ENCODE measurements at regions not wholly inside any gene's neighbourhood (a gene's known extent, or its start where the extent isn't known, plus 50 kb on each side); places are given as distances from the start of the nearest gene placed in this dataset.
"Not testable (repeated sequence)": the region's sequence is repeated elsewhere in the genome, so short reads cannot be mapped to it uniquely, and the experiment has no call there.

DNA sequence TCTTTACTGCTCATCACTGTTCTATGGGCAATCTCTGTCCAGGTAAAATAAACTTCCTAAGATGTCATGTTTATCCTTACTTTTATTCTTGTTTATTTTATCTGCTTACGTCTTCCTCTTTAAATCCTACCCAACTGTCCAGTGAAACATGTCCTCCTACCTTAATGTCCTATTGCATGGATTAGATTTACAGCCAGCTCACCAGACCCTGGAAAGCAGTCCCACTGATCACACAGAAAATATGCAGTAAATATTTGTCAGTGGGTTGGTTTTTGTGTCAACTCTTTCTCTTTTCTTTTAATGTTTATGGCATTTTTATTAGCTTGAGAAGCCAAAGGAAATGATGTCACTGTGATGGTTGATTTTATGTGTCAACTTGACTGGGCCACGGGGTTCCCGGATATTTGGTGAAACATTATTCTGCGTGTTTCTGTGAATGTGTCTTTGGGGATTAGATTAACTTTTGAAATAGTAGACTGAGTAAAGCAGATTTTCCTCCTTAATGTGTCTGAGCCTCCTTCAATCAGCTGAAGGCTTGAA is 258.3 kb downstream of the SRGAP2C start:
- no peak for DNase-seq (ENCODE audit: low read depth in 4 of 4, low spot score in 1 of 4)

DNA sequence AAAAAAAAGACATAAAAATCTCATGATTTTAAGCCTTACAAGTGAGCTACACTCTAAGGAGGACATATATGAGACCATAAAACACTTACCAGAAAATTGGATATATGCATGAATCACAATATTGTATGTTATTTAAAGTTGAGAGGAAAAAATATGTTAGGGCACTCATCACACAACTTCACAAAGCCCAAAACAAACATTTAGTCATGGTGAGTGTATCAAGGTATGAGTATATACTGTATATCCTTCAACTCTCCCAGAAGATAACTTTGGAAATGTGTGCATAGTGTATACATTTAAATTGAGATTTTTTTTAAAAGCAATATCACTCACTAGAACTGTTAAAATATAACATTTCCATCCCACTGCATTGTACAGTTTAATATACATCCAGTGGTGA is 259.3 kb downstream of the SRGAP2C start:
- no peak for DNase-seq (ENCODE audit: low read depth in 4 of 4, low spot score in 1 of 4)

- DNase-seq (ENCODE audit: low read depth in 4 of 4, low spot score in 1 of 4), result no peak
Measured at GRCh38 chr1:121445679-121446078, 260.9 kb downstream of the SRGAP2C start.

GRCh38 chr1:121447280-121447923 is 262.6 kb downstream of the SRGAP2C start:
- DNase-seq (ENCODE audit: low read depth in 4 of 4, low spot score in 1 of 4), result not testable (repeated sequence)

GRCh38 chr1:121448064-121448463 is 263.3 kb downstream of the SRGAP2C start:
- not testable (repeated sequence) for DNase-seq (ENCODE audit: low read depth in 4 of 4, low spot score in 1 of 4)

DNA sequence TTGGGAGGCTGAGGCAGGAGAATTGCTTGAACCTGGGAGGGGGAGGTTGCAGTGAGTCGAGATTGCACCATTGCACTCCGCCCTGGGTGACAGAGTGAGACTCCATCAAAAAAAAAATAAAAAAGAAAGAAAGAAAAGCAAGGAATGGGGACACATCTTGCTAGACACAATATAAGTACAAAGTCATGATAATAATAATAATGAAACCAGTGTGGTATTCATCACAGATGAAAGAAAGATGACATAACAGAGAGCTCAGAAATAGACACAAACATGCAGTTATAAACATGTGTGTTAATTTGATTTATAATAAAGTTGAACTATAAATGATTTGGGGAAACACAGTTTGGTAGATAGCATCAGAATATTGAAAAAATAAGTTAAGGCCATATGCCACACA is 264.1 kb downstream of the SRGAP2C start:
- no peak for DNase-seq (ENCODE audit: low read depth in 4 of 4, low spot score in 1 of 4)

- DNase-seq (ENCODE audit: low read depth in 4 of 4, low spot score in 1 of 4), result no peak
Measured at GRCh38 chr1:121452484-121452883, 267.7 kb downstream of the SRGAP2C start.

- DNase-seq (ENCODE audit: low read depth in 4 of 4, low spot score in 1 of 4), result no peak
Measured at GRCh38 chr1:121458291-121459048, 273.7 kb downstream of the SRGAP2C start.

DNA sequence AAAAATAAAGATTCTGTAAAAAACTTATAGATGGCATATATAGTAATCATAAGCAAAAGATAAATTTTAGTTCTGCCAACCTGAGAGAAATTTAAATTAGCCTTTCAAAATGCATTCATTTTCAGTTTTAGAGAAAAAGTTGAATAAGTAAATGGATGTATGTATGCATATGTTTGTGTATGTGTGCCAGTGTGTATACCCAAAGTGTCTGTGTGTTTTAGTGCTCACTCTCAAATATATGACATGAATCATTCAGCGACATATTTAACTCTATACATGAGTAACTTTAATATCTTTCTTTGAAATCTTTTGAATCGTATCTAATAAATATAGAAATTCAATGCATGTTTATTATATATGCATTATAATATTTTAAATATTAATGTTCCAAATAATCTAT is 274.5 kb downstream of the SRGAP2C start:
- no peak for DNase-seq (ENCODE audit: low read depth in 4 of 4, low spot score in 1 of 4)

DNA sequence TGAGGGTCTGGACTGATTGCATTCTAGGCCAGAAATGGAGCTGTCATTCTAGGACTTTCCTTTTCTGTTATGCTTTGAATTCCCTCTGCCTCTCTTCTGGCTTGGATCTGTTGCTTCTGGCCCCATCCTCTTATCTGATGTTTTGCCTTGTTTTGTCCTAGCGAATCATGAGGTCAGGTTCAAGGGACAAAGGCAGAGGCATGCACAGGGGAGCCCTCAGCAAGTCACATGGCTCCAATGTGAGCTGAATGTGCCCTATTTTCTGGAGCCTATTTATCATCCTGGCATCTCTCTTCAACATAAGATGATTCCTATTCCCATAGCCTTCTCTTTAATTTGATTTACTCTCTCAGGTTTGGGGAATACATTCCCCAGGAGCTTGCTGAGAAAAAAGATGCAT is 284.6 kb downstream of the SRGAP2C start:
- not testable (repeated sequence) for DNase-seq (ENCODE audit: low read depth in 4 of 4, low spot score in 1 of 4)

DNA sequence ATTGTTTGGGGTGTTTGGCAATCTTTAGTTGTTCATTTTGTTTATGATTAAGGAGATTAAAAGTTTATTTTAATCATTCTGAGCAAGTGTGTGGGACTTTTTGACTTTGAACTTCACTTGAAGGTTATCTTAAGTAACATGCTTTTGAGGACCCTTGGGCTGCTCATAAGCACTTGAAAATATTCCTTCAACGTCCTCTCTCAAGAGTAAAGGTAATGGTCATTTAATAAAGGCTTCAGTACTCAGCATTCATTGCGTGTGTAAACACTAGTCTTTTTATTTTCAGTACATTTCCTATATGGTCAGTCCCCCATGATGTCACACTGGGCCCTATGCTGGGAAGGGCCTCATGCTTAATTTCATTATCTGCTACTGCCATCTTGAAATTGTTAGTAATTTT is 285.6 kb downstream of the SRGAP2C start:
- not testable (repeated sequence) for DNase-seq (ENCODE audit: low read depth in 4 of 4, low spot score in 1 of 4)

DNA sequence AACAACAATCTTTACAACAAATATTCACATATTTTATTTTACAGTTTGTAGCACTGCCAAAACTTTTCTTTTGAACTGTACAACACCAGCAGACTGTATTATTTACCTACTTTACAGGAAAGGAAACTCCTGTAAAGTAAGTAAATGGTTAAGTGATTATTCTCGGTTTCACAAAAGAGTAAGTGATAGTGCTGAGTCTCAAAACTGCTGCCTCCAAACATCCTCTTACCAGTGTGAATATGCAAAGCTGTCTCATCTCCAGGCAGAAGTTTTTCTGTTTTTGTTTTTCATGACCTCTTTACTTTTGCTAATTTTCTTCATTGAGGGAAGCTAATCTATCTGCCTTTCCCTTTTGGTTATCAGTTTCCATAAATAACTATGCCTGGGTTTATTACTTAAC is 286.7 kb downstream of the SRGAP2C start:
- no peak for DNase-seq (ENCODE audit: low read depth in 4 of 4, low spot score in 1 of 4)

DNA sequence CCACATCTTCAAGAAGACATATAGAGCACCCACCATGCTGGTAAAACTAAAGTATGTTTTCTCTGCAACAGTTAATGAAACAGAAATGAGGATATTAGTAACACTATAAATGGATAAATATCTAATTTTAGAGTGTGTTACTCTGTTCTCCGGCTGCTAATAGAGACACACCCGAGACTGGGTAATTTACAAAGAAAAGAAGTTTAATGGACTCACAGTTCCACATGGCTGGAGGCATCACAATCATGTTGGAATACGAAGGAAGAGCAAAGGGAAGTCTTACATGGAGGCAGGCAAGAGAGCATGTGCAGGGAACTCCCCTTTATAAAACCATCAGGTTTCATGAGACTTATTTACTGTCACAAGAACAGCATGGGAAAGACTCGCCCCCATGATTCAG is 287.2 kb downstream of the SRGAP2C start:
- DNase-seq (ENCODE audit: low read depth in 4 of 4, low spot score in 1 of 4), result no peak

DNA sequence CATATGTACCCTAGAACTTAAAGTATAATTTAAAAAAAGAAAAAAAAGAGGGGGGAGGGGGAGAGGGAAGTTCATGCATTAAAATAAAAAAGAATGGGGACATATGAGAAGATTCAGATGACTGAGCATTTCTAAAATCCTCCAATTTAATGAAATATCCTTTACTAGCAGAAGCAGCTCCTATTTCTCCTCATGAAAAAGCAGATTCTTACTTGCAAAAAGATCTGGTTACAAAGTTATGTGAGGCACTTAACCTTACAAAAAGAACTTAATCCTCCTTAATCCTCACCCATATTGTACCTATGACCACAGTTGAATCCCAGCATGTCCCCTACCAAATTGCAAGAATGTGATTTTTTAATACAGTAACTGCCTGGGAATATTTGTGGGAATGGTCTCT is 298.5 kb downstream of the SRGAP2C start:
- no peak for DNase-seq (ENCODE audit: low read depth in 4 of 4, low spot score in 1 of 4)

DNA sequence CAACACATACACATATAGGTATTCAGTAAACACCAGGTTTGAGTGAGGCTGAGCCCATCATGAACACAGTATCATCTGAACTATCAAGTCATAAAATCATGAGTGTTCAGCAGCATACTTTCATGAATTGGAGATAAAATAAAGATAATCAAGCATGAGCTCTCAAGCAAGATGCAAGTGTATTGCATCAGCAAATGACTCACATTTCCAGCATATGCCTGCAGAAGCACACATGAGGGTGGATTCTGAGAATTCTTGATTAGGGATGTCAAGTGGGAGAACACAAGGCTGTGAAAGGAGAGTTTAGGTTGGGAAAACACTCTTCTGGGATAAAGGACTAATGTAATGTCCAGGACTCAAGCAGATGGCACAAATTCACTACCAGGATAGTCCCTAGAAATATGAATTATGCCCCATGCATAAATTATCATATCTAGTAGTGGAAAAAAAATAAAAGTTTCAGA is 299.2 kb downstream of the SRGAP2C start:
- DNase-seq (ENCODE audit: low read depth in 4 of 4, low spot score in 1 of 4), result no peak

DNA sequence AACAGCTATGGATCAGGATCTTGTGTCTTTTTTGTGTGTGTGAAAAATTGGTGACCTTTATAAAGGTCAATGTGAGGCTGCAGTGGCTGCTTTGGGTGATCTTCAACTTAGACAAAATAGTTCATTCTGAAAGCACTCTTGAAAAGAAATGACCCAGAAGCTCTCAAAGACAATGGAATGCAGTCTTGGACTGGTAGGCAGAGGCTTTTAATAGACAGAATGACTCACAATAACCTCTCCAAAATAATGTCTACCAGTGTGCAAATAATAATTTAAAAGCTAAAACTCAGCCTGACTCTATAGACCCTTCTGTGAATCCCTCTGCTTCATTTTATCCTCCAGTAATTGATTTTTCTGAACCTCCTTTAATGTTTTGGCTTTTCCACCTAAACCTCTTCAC is 310.0 kb downstream of the SRGAP2C start:
- DNase-seq (ENCODE audit: low read depth in 4 of 4, low spot score in 1 of 4), result not testable (repeated sequence)

- DNase-seq (ENCODE audit: low read depth in 4 of 4, low spot score in 1 of 4), result not testable (repeated sequence)
Measured at GRCh38 chr1:121511455-121511854, 326.7 kb downstream of the SRGAP2C start.

DNA sequence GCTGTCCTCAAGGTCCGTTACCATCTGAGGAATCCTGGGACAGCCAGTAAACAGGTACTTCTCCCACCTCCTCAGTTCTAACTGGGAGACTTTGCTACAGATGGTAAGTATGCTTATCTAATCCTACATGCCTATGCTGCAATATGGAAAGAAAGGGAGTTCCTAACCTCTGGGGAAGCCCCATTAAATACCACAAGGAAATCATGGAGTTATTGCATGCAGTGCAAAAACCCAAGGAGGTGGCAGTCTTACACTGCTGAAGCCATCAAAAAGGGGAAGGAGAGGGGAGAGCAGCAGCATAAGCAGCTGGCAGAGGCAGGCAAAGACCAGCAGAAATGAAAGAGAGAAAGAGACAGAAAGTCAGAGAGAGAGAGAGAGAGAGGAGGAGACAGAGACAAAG is 327.1 kb downstream of the SRGAP2C start:
- not testable (repeated sequence) for DNase-seq (ENCODE audit: low read depth in 4 of 4, low spot score in 1 of 4)

DNA sequence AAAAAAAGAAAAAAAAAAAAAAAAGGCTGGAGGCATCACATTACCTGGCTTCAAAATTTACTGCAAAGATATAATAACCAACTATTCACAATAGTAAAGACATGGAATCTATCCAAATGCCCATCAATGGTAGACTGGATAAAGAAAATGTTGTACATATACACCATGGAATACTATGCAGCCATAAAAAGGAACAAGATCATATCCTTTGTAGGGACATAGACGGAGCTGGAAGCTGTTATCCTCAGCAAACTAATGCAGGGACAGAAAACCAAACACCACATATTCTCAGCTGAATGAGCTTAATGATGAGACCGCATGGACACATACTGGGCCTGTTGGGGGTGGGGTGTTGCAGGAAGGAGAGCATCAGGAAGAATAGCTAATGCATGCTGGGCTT is 330.5 kb downstream of the SRGAP2C start:
- DNase-seq (ENCODE audit: low read depth in 4 of 4, low spot score in 1 of 4), result no peak

- peak in 1 of 4 experiments; percentile 13 for DNase-seq (ENCODE audit: low read depth in 4 of 4, low spot score in 1 of 4)
Measured at GRCh38 chr1:121516234-121516967, 331.6 kb downstream of the SRGAP2C start.

- DNase-seq (ENCODE audit: low read depth in 4 of 4, low spot score in 1 of 4), result no peak
Measured at GRCh38 chr1:121517586-121518230, 332.9 kb downstream of the SRGAP2C start.
